Adrenal gland (tissue), 9 donors: ENCODE measurements at regions not wholly inside any gene's neighbourhood (a gene's known extent, or its start where the extent isn't known, plus 50 kb on each side); places are given as distances from the start of the nearest gene placed in this dataset.

Experiments
- DNase-seq, 7 donors: peaks; one replicate each; pipeline ENCODE4 v3.0.0-alpha.2; 2019 to 2020
- H3K27ac ChIP-seq, 5 donors: fragments of 200-600 bp; sonication (generic) in 4 of 5; 1 replicate in 3 of 5; 2 replicates in 2 of 5; pipeline versions ENCODE4 v1.5.1 to v1.8.0; 2016 to 2020; ENCODE audit warnings: mild to moderate bottlenecking in 1 of 5
- H3K27me3 ChIP-seq: fragments of 200-600 bp; 2 replicates; pipeline ENCODE4 v1.8.0; 2021
- H3K36me3 ChIP-seq, 2 donors: fragments of 200-600 bp; replicated peaks in 1 of 2; 1 replicate in 1 of 2; 2 replicates in 1 of 2; pipeline versions ENCODE4 v1.5.1 to v1.8.0; 2018 to 2022
- H3K4me1 ChIP-seq, 2 donors: fragments of 200-600 bp; replicated peaks in 1 of 2; 1 replicate in 1 of 2; 2 replicates in 1 of 2; pipeline versions ENCODE4 v1.5.1 to v1.8.0; 2018 to 2021
- H3K4me3 ChIP-seq, 4 donors: fragments of 200-600 bp; sonication (generic) in 3 of 4; one replicate each; pipeline ENCODE4 v1.5.1; 2016 to 2018
- H3K9me3 ChIP-seq, 3 donors: fragments of 200-600 bp; sonication (generic) in 1 of 3; replicated peaks in 1 of 3; 1 replicate in 2 of 3; 2 replicates in 1 of 3; pipeline versions ENCODE4 v1.5.1 to v1.8.0; 2016 to 2021
- POLR2A ChIP-seq, 2 donors: fragments of 450-650 bp; IDR thresholded peaks; one replicate each; pipeline ENCODE4 v1.6.1; 2017; ENCODE audit warnings: antibody characterized with exemption in 2 of 2, mild to moderate bottlenecking in 2 of 2, moderate library complexity in 1 of 2
- WGBS, 4 donors: extraction: QIAGEN DNeasy Blood & Tissue Kit in 2 of 4; methylation state at CpG; one replicate each; pipeline versions ENCODE4 v1.1.5 to v1.1.7; 2013 to 2017; 5-methylcytosine and 5-hydroxymethylcytosine counted together
- intact Hi-C, 2 donors: fragments of 100-400 bp; cut with DNase I; formaldehyde crosslinking; loops; one replicate each; pipeline versions ENCODE4 v1.14.1 to v1.15.0; 2022 to 2023
- TF ChIP-seq, protein P1 (sequence below), 6 experiments: fragments of 450-650 bp in 4 of 6; fragments of 200-600 bp in 2 of 6; sonication (generic) in 1 of 6; IDR thresholded peaks; 1 replicate in 5 of 6; 2 replicates in 1 of 6; pipeline versions ENCODE4 v1.5.1 to v1.8.0; 2016 to 2021; ENCODE audit warnings: antibody characterized with exemption in 6 of 6, mild to moderate bottlenecking in 2 of 6, moderate library complexity in 1 of 6
- donor health status: healthy with polysubstance abuse.
- donor health status: Bipolar disorder and iron deficiency.
- donor health status: DM: yes; HTN: yes; CAD: no.
- donor health status: DM: no; HTN: no; CAD: no.
- donor health status: DM: no; HTN: no; CAD: no.

DNA sequence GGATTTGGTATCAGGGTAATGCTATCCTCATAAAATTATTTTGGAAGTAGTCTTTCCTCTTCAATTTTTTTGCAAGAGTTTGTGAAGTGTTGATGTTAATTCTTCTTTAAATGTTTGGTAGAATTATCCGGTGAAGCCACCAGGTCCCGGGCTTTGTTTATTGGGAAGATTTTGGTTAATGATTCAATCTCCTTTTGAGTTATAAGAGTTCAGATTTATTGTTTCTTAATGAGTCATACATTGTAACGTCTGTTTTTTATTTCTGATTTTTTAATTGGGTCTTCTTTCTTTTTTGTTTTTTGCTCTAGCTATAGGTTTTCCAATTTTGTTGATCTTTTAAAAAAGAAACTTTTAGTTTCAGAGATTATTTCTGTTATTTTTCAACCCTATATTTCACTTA is 412.3 kb downstream of the PDGFC start:
- Histone ChIP-seq H3K4me3 (no peak overlapping the region), H3K27me3 (no peaks in the 10 kb centered on the region), H3K9me3 (no peaks in the 10 kb centered on the region), H3K27ac (no peak overlapping the region), H3K4me1 (no peaks in the 10 kb centered on the region), H3K36me3 (no peaks in the 10 kb centered on the region)
- intact Hi-C loops: no loop called here
- DNase-seq: no peak
- TF ChIP-seq POLR2A (IDR thresholded peaks at IDR 0.05): no peak
- TF ChIP-seq, protein P1, sequence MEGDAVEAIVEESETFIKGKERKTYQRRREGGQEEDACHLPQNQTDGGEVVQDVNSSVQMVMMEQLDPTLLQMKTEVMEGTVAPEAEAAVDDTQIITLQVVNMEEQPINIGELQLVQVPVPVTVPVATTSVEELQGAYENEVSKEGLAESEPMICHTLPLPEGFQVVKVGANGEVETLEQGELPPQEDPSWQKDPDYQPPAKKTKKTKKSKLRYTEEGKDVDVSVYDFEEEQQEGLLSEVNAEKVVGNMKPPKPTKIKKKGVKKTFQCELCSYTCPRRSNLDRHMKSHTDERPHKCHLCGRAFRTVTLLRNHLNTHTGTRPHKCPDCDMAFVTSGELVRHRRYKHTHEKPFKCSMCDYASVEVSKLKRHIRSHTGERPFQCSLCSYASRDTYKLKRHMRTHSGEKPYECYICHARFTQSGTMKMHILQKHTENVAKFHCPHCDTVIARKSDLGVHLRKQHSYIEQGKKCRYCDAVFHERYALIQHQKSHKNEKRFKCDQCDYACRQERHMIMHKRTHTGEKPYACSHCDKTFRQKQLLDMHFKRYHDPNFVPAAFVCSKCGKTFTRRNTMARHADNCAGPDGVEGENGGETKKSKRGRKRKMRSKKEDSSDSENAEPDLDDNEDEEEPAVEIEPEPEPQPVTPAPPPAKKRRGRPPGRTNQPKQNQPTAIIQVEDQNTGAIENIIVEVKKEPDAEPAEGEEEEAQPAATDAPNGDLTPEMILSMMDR (IDR thresholded peaks at IDR 0.05): no peak
- WGBS, 4 donors: 36 to 66% (median 43%) methylated on average over 3 of the region's 3 CpGs

- no peak for DNase-seq
- no peaks in the 10 kb centered on the region for H3K36me3 ChIP-seq
- intact Hi-C loops: no loop called here
- no peaks in the 10 kb centered on the region for H3K4me1 ChIP-seq
- H3K9me3 ChIP-seq: no peaks in the 10 kb centered on the region
- WGBS, 4 donors: 82 to 90% (median 83%) methylated on average over 6 to 7 of the region's 7 CpGs
- no peak overlapping the region for H3K27ac ChIP-seq
- no peaks in the 10 kb centered on the region for H3K27me3 ChIP-seq
- H3K4me3 ChIP-seq: no peak overlapping the region
- no peak for TF ChIP-seq POLR2A (IDR thresholded peaks at IDR 0.05)
- TF ChIP-seq, protein P1 (IDR thresholded peaks at IDR 0.05): no peak
These were observed 413.1 kb downstream of the PDGFC start for GRCh38 chr4:156558373-156559025.

- Histone ChIP-seq H3K4me3 (no peak overlapping the region), H3K27ac (no peak overlapping the region), H3K4me1 (no peaks in the 10 kb centered on the region), H3K36me3 (no peaks in the 10 kb centered on the region), H3K9me3 (no peaks in the 10 kb centered on the region), H3K27me3 (no peaks in the 10 kb centered on the region)
- intact Hi-C loops: no loop called here
- TF ChIP-seq POLR2A (IDR thresholded peaks at IDR 0.05): no peak
- TF ChIP-seq, protein P1 (IDR thresholded peaks at IDR 0.05): no peak
- WGBS, 4 donors: 92 to 100% (median 96%) methylated on average over 1 to 3 of the region's 3 CpGs
- DNase-seq: no peak
These were observed 413.7 kb downstream of the PDGFC start for GRCh38 chr4:156557920-156558319.

GRCh38 chr4:156556336-156556735 is 415.3 kb downstream of the PDGFC start:
- WGBS, 4 donors: 83 to 95% (median 87%) methylated on average over 1 of the region's 1 CpG
- Histone ChIP-seq H3K9me3 (no peaks in the 10 kb centered on the region), H3K4me1 (no peaks in the 10 kb centered on the region), H3K36me3 (no peaks in the 10 kb centered on the region), H3K27me3 (no peaks in the 10 kb centered on the region), H3K4me3 (no peak overlapping the region), H3K27ac (no peak overlapping the region)
- TF ChIP-seq, protein P1 (IDR thresholded peaks at IDR 0.05): no peak
- intact Hi-C loops: no loop called here
- no peak for DNase-seq
